ENCODE measurements at regions not wholly inside any gene's neighbourhood (a gene's known extent, or its start where the extent isn't known, plus 50 kb on each side); places are given as distances from the start of the nearest gene placed in this dataset.
A peak's percentile ranks its signal among the peaks of the same experiment; 100 is the strongest.

DNA sequence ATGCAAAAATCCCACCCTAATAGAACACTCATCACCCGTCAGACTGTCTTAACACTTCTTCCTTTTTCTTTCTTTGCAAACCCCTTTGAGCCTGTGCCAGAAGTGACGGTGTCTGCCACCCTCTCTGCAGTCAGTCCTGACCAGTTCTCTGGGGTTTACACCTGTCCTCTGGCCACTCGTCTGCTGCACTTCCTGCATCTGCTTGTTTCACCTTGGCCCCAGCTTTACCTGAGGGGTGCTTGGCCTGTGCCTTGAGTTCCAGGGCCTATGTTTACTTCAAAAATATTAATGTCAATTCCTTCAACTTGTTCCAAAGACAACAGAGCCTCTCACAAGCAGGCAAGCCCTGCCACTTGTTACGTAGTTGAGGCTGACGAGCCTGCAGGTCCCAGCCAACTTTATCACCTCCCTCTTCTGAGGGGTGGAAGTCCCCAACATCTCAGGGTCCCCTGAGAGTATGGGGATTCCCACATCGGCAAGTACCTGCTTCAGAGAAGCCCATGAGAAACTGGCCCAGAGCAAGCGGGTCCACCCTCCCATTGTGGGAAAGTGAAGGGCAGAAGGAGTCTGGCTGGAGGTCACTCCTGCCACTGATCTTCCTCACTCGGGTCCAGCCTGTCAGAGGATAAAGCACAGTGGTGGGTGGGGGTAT, 205.4 kb downstream of the DAD1 start (continued):
- TF ChIP-seq CHD2 (IDR thresholded peaks at IDR 0.05; ENCODE audit: borderline replicate concordance, low read depth, low read length) (0 out of 2 replicates have a peak, but pooled peaks have one; percentile 45), NR2C2 (IDR thresholded peaks at IDR 0.05; ENCODE audit: borderline replicate concordance, control insufficient read depth, insufficient read length, low read depth) (no peak), RB1 (IDR thresholded peaks at IDR 0.05; ENCODE audit: borderline replicate concordance) (peak; percentile 86; the same call in 1 of the 2 replicates), YY1 (IDR thresholded peaks at IDR 0.05; ENCODE audit: low read depth, low read length) (no peak), NRF1 (conservative IDR thresholded peaks at IDR 0.05; ENCODE audit: low read depth, low read length) (no peak), POLR2AphosphoS5 (IDR thresholded peaks at IDR 0.05; ENCODE audit: low read length) (peak; percentile 91), ESRRA (IDR thresholded peaks at IDR 0.05; ENCODE audit: low read length) (no peak), GABPA (IDR thresholded peaks at IDR 0.05; ENCODE audit: low read depth) (no peak), IRF5 (IDR thresholded peaks at IDR 0.05; ENCODE audit: borderline replicate concordance) (no peak), EGR1 (IDR thresholded peaks at IDR 0.05; ENCODE audit: borderline replicate concordance in 1 of 2, low read depth in 2 of 2, low read length in 2 of 2) (no peak), NBN (IDR thresholded peaks at IDR 0.05) (peak; percentile 87), CREB1 (IDR thresholded peaks at IDR 0.05; ENCODE audit: low read depth) (no peak; the same call in none of the 2 replicates), IKZF2 (IDR thresholded peaks at IDR 0.05) (peak in 1 of 2 experiments; percentile 71; a peak in 3 of 4 replicates), TBL1XR1 (IDR thresholded peaks at IDR 0.05; ENCODE audit: low read depth, low read length) (no peak), HDGF (IDR thresholded peaks at IDR 0.05) (no peak; the same call in 1 of the 2 replicates), SMAD1 (IDR thresholded peaks at IDR 0.05; ENCODE audit: low read depth, partially characterized antibody) (peak; percentile 92), JUND (IDR thresholded peaks at IDR 0.05; ENCODE audit: low read depth, low read length) (no peak), FOS (IDR thresholded peaks at IDR 0.05; ENCODE audit: borderline replicate concordance, extremely low read depth, insufficient read length) (no peak)
- TF ChIP-seq, protein P1, sequence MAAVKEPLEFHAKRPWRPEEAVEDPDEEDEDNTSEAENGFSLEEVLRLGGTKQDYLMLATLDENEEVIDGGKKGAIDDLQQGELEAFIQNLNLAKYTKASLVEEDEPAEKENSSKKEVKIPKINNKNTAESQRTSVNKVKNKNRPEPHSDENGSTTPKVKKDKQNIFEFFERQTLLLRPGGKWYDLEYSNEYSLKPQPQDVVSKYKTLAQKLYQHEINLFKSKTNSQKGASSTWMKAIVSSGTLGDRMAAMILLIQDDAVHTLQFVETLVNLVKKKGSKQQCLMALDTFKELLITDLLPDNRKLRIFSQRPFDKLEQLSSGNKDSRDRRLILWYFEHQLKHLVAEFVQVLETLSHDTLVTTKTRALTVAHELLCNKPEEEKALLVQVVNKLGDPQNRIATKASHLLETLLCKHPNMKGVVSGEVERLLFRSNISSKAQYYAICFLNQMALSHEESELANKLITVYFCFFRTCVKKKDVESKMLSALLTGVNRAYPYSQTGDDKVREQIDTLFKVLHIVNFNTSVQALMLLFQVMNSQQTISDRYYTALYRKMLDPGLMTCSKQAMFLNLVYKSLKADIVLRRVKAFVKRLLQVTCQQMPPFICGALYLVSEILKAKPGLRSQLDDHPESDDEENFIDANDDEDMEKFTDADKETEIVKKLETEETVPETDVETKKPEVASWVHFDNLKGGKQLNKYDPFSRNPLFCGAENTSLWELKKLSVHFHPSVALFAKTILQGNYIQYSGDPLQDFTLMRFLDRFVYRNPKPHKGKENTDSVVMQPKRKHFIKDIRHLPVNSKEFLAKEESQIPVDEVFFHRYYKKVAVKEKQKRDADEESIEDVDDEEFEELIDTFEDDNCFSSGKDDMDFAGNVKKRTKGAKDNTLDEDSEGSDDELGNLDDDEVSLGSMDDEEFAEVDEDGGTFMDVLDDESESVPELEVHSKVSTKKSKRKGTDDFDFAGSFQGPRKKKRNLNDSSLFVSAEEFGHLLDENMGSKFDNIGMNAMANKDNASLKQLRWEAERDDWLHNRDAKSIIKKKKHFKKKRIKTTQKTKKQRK (IDR thresholded peaks at IDR 0.05; ENCODE audit: low read depth, low read length) = no peak
- TF ChIP-seq, protein P2, sequence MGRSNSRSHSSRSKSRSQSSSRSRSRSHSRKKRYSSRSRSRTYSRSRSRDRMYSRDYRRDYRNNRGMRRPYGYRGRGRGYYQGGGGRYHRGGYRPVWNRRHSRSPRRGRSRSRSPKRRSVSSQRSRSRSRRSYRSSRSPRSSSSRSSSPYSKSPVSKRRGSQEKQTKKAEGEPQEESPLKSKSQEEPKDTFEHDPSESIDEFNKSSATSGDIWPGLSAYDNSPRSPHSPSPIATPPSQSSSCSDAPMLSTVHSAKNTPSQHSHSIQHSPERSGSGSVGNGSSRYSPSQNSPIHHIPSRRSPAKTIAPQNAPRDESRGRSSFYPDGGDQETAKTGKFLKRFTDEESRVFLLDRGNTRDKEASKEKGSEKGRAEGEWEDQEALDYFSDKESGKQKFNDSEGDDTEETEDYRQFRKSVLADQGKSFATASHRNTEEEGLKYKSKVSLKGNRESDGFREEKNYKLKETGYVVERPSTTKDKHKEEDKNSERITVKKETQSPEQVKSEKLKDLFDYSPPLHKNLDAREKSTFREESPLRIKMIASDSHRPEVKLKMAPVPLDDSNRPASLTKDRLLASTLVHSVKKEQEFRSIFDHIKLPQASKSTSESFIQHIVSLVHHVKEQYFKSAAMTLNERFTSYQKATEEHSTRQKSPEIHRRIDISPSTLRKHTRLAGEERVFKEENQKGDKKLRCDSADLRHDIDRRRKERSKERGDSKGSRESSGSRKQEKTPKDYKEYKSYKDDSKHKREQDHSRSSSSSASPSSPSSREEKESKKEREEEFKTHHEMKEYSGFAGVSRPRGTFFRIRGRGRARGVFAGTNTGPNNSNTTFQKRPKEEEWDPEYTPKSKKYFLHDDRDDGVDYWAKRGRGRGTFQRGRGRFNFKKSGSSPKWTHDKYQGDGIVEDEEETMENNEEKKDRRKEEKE (IDR thresholded peaks at IDR 0.05) = no peak
- TF ChIP-seq, protein P3, sequence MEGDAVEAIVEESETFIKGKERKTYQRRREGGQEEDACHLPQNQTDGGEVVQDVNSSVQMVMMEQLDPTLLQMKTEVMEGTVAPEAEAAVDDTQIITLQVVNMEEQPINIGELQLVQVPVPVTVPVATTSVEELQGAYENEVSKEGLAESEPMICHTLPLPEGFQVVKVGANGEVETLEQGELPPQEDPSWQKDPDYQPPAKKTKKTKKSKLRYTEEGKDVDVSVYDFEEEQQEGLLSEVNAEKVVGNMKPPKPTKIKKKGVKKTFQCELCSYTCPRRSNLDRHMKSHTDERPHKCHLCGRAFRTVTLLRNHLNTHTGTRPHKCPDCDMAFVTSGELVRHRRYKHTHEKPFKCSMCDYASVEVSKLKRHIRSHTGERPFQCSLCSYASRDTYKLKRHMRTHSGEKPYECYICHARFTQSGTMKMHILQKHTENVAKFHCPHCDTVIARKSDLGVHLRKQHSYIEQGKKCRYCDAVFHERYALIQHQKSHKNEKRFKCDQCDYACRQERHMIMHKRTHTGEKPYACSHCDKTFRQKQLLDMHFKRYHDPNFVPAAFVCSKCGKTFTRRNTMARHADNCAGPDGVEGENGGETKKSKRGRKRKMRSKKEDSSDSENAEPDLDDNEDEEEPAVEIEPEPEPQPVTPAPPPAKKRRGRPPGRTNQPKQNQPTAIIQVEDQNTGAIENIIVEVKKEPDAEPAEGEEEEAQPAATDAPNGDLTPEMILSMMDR (IDR thresholded peaks at IDR 0.05 in 2 of 3, conservative IDR thresholded peaks at IDR 0.05 in 1 of 3; ENCODE audit: control insufficient read depth in 2 of 3, extremely low read depth in 1 of 3, insufficient read depth in 1 of 3, low read depth in 3 of 3, low read length in 3 of 3) = no peak
